ENCODE measurements at regions not wholly inside any gene's neighbourhood (a gene's known extent, or its start where the extent isn't known, plus 50 kb on each side); places are given as distances from the start of the nearest gene placed in this dataset.
"Not testable (repeated sequence)": the region's sequence is repeated elsewhere in the genome, so short reads cannot be mapped to it uniquely, and the experiment has no call there.

GRCh38 chr5:100249211-100249883 lies 285.8 kb upstream of the FAM174A start:
- DNase-seq (ENCODE audit: low read depth in 1 of 2, low spot score in 1 of 2) = no peak

- DNase-seq (ENCODE audit: low read depth in 1 of 2, low spot score in 1 of 2) = no peak
Observed at GRCh38 chr5:100232736-100233135, 302.4 kb upstream of the FAM174A start.

- DNase-seq (ENCODE audit: low read depth in 1 of 2, low spot score in 1 of 2) = no peak
Observed at GRCh38 chr5:100188778-100189177, 346.4 kb upstream of the FAM174A start.

GRCh38 chr5:100188339-100188738 lies 346.8 kb upstream of the FAM174A start:
- DNase-seq (ENCODE audit: low read depth in 1 of 2, low spot score in 1 of 2) = no peak

- no peak for DNase-seq (ENCODE audit: low read depth in 1 of 2, low spot score in 1 of 2)
Observed at GRCh38 chr5:100186181-100186580, 349.0 kb upstream of the FAM174A start.

GRCh38 chr5:100182402-100182801 lies 352.8 kb upstream of the FAM174A start:
- DNase-seq (ENCODE audit: low read depth in 1 of 2, low spot score in 1 of 2) = no peak

- DNase-seq (ENCODE audit: low read depth in 1 of 2, low spot score in 1 of 2) = no peak
Observed at GRCh38 chr5:100175346-100175745, 359.8 kb upstream of the FAM174A start.

GRCh38 chr5:100165309-100165708 lies 369.9 kb upstream of the FAM174A start:
- DNase-seq (ENCODE audit: low read depth in 1 of 2, low spot score in 1 of 2) = no peak

- DNase-seq (ENCODE audit: low read depth in 1 of 2, low spot score in 1 of 2) = no peak
Observed at GRCh38 chr5:100161868-100162267, 373.3 kb upstream of the FAM174A start.

GRCh38 chr5:100157066-100157465 lies 378.1 kb upstream of the FAM174A start:
- DNase-seq (ENCODE audit: low read depth in 1 of 2, low spot score in 1 of 2) = no peak

DNA sequence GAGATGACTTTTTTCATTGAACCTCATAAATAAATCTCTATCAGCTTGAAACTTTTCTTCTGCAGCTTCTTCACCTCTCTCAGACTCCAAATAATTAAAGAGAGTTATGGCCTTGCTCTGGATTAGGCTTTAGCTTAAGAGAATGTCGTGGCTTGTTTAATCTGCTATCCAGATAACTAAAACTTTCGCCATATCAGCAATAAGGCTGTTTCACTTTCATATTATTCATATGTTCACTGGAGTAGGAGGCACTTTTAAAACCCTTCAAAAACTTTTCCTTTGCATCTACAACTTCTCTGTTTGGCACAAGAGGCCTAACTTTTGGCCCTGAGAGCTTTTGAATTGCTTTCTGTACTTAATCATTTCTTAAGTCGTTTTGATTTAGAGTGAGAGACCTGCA lies 386.9 kb upstream of the FAM174A start:
- DNase-seq (ENCODE audit: low read depth in 1 of 2, low spot score in 1 of 2) = no peak

GRCh38 chr5:100142607-100143006 lies 392.6 kb upstream of the FAM174A start:
- no peak for DNase-seq (ENCODE audit: low read depth in 1 of 2, low spot score in 1 of 2)

GRCh38 chr5:100131161-100131560 lies 404.0 kb upstream of the FAM174A start:
- DNase-seq (ENCODE audit: low read depth in 1 of 2, low spot score in 1 of 2) = no peak

- no peak for DNase-seq (ENCODE audit: low read depth in 1 of 2, low spot score in 1 of 2)
Observed at GRCh38 chr5:100130307-100130706, 404.9 kb upstream of the FAM174A start.

DNA sequence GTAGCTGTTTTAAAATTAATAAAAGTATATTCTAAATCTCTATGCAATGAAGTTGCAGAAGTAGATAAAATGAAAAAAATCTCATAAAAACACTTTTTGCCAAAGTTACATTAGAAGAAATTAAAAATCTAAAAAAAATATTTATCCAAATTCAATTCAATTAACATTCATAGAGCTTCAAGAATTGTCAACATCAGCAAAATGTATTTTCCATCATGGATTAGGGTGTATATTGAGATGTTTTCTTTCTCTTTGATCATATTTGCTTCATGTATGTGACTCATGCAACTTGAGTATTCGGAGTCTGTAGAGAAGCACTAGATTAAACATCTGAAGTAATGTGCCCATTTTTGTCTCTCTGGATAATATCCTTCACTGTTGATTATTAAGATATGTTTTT lies 415.3 kb upstream of the FAM174A start:
- no peak for DNase-seq (ENCODE audit: low read depth in 1 of 2, low spot score in 1 of 2)

- no peak for DNase-seq (ENCODE audit: low read depth in 1 of 2, low spot score in 1 of 2)
Observed at GRCh38 chr5:100110497-100110896, 424.7 kb upstream of the FAM174A start.

GRCh38 chr5:100108883-100109282 lies 426.3 kb upstream of the FAM174A start:
- DNase-seq (ENCODE audit: low read depth in 1 of 2, low spot score in 1 of 2) = no peak

DNA sequence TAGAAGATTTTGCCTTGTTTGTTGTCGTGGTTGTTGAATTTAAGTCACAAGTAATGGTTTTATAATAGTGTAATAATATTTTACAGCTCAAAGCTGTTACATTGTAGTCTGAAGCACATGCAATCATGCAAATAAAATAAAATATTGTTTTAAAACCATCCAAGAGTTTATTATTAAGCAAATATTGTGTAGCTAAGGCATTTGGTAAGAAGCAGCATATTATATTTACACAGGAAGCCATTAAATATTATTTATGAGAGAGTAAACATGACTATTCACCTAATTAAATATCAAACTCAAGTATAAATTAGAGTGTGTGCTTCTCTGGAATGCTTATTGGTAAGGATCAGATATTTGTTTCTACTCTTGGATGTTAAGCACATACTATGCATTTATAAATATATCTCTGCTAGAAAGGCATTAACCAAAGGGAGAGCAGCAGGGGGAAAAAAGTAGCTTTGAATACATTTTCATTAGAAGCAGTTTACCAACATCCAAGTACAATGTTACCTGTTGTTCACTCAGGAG lies 431.5 kb upstream of the FAM174A start:
- DNase-seq (ENCODE audit: low read depth in 1 of 2, low spot score in 1 of 2) = not testable (repeated sequence)

DNA sequence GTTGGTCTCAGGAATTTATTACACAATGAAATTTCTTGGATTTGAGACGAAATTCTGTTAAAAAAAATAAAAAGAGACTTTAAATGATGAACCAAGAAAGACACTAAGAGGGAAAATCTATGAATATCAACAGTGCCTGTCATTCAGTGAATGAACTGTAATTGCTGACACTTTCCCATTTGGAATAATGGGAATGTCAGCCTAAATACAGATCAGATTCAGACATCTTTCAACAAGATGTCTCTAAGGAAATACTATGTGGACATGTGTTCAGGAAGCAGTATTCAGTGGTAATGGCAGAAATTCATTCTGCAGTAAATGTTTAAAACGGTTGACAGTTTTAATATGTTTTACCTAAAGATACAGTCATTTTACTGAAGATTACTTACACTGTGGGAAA lies 433.7 kb upstream of the FAM174A start:
- not testable (repeated sequence) for DNase-seq (ENCODE audit: low read depth in 1 of 2, low spot score in 1 of 2)

DNA sequence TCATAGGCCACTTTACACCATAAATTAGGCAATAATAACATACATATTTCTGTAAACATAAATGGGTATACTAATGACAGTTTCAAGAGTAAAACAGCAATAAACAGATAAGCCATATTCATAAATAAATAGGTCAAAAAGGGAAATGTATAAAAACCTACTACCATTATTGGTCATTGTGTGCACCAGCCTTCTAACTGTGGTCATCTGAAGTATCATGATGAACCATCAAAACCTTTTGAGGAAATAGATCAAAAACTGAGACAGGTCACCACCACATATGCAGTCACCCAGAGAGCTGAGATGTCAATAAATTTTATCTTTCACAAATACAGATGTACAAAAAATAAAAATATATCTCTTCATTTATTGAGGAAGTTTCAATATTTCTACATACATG lies 438.8 kb upstream of the FAM174A start:
- not testable (repeated sequence) for DNase-seq (ENCODE audit: low read depth in 1 of 2, low spot score in 1 of 2)

DNA sequence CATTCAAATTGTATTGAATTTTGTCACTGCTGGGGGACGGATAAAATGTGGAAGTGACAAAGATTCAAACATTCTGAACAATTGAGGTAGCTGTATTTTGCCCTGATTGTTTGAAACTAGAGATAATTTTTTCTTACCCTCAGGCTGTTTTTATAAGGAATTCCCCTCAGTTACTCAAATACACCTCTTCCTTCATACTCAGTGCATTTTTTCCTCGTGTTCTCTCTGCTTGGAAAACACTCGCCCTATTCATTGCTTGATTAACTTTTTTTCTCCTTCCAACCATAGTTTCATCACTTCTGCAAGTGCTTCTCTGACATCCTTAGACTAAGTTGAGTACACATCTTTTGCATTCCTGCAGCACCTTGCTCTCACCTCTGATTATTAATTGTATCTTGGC lies 454.5 kb upstream of the FAM174A start:
- not testable (repeated sequence) for DNase-seq (ENCODE audit: low read depth in 1 of 2, low spot score in 1 of 2)

GRCh38 chr5:100079163-100079562 lies 456.0 kb upstream of the FAM174A start:
- DNase-seq (ENCODE audit: low read depth in 1 of 2, low spot score in 1 of 2) = not testable (repeated sequence)

GRCh38 chr5:100066020-100066419 lies 469.2 kb upstream of the FAM174A start:
- not testable (repeated sequence) for DNase-seq (ENCODE audit: low read depth in 1 of 2, low spot score in 1 of 2)

All from activated T-helper 1 cell treated with anti-CD3 and anti-CD28 coated beads, Interleukin-2, amount 50 U/mL, for 16 hours (primary cell).